ENCODE measurements at regions not wholly inside any gene's neighbourhood (a gene's known extent, or its start where the extent isn't known, plus 50 kb on each side); places are given as distances from the start of the nearest gene placed in this dataset.

GRCh38 chr16:85428899-85429775 lies 184.0 kb upstream of the GSE1 start:
- Histone ChIP-seq H3K4me2 (ENCODE audit: low read length) (no peak overlapping the region), H3K4me3 (ENCODE audit: low read length) (no peak overlapping the region), H3K9me3 (ENCODE audit: low read length) (no peaks in the 10 kb centered on the region), H3K79me2 (replicated peaks; ENCODE audit: insufficient read depth, low read length) (no peaks in the 10 kb centered on the region), H3F3A (ENCODE audit: insufficient read depth, low read length, poor library complexity, severe bottlenecking) (no peaks in the 10 kb centered on the region), H3K9me2 (ENCODE audit: insufficient read depth, low read length) (no peaks in the 10 kb centered on the region), H3K36me3 (ENCODE audit: insufficient read depth, low read length) (no peaks in the 10 kb centered on the region), H2AFZ (ENCODE audit: low read depth, low read length) (no peak overlapping the region), H3K27me3 (ENCODE audit: insufficient read depth, low read depth, low read length) (no peaks in the 10 kb centered on the region), H4K20me1 (ENCODE audit: insufficient read depth) (no peaks in the 10 kb centered on the region), H3K9ac (ENCODE audit: low read length) (no peak overlapping the region), H3K27ac (ENCODE audit: low read length) (no peak overlapping the region)
- TF ChIP-seq POLR2AphosphoS5 (IDR thresholded peaks at IDR 0.05) (peak; percentile 16), RAD21 (conservative IDR thresholded peaks at IDR 0.05) (no peak)

DNA sequence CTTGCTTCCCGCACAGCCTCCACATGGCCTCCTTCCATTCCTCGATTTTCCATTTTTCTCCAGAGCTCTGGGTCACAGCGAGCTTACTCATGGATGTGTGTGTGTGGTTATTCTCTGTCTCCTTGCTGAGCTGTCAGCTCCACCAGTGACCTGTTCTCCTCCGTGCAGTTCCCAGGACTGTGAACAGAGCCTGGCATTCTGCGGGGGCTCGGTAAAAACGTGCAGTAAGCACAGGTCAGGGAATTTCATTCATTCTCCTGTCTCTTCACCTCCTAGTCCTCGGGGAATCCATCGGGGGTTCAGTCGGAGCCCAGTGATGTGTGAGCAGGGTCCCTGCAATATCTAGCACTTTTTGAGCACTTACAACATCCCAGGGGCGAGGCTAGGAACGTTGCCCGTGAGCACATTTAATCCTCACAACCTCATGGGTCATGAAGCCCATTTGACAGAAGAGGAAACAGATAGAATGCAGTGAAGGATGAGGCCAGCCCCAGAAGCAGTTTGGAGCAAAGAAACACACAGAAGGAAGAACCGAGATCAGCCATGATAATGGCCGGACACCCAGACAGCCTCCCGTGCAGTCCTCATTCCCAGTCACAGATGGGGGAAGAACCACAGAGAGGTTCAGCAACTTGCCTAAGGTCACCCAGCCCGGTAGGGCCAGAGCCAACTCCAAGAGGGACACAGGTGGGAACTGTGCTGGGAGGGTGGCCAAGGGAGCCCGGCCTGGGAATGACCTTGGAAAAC lies 183.2 kb upstream of the GSE1 start:
- H3K79me2 ChIP-seq (replicated peaks; ENCODE audit: insufficient read depth, low read length): no peaks in the 10 kb centered on the region
- no peak overlapping the region for H2AFZ ChIP-seq (ENCODE audit: low read depth, low read length)
- H3K36me3 ChIP-seq (ENCODE audit: insufficient read depth, low read length): no peaks in the 10 kb centered on the region
- H3K27ac ChIP-seq (ENCODE audit: low read length): no peak overlapping the region
- no peaks in the 10 kb centered on the region for H3K9me2 ChIP-seq (ENCODE audit: insufficient read depth, low read length)
- TF ChIP-seq RAD21 (conservative IDR thresholded peaks at IDR 0.05) (no peak), SMC3 (conservative IDR thresholded peaks at IDR 0.05; ENCODE audit: poor library complexity) (no peak), EZH2 (IDR thresholded peaks at IDR 0.05; ENCODE audit: borderline replicate concordance, insufficient read depth, low read length, poor library complexity, severe bottlenecking) (no peak), TAF1 (IDR thresholded peaks at IDR 0.05; ENCODE audit: low read depth) (no peak), REST (IDR thresholded peaks at IDR 0.05; ENCODE audit: borderline replicate concordance) (no peak), POLR2AphosphoS5 (IDR thresholded peaks at IDR 0.05) (no peak), MXI1 (conservative IDR thresholded peaks at IDR 0.05; ENCODE audit: poor library complexity, severe bottlenecking) (no peak), EP300 (conservative IDR thresholded peaks at IDR 0.05; ENCODE audit: poor library complexity, severe bottlenecking) (no peak)
- TF ChIP-seq, protein P1, sequence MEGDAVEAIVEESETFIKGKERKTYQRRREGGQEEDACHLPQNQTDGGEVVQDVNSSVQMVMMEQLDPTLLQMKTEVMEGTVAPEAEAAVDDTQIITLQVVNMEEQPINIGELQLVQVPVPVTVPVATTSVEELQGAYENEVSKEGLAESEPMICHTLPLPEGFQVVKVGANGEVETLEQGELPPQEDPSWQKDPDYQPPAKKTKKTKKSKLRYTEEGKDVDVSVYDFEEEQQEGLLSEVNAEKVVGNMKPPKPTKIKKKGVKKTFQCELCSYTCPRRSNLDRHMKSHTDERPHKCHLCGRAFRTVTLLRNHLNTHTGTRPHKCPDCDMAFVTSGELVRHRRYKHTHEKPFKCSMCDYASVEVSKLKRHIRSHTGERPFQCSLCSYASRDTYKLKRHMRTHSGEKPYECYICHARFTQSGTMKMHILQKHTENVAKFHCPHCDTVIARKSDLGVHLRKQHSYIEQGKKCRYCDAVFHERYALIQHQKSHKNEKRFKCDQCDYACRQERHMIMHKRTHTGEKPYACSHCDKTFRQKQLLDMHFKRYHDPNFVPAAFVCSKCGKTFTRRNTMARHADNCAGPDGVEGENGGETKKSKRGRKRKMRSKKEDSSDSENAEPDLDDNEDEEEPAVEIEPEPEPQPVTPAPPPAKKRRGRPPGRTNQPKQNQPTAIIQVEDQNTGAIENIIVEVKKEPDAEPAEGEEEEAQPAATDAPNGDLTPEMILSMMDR (IDR thresholded peaks at IDR 0.05; ENCODE audit: poor library complexity, severe bottlenecking): no peak
- H3K27me3 ChIP-seq (ENCODE audit: insufficient read depth, low read depth, low read length): no peaks in the 10 kb centered on the region
- H3K4me2 ChIP-seq (ENCODE audit: low read length): no peak overlapping the region
- no peaks in the 10 kb centered on the region for H3F3A ChIP-seq (ENCODE audit: insufficient read depth, low read length, poor library complexity, severe bottlenecking)
- no peaks in the 10 kb centered on the region for H3K9me3 ChIP-seq (ENCODE audit: low read length)
- H3K9ac ChIP-seq (ENCODE audit: low read length): no peak overlapping the region
- no peak overlapping the region for H3K4me3 ChIP-seq (ENCODE audit: low read length)
- H4K20me1 ChIP-seq (ENCODE audit: insufficient read depth): no peaks in the 10 kb centered on the region
